ENCODE measurements at regions not wholly inside any gene's neighbourhood (a gene's known extent, or its start where the extent isn't known, plus 50 kb on each side); places are given as distances from the start of the nearest gene placed in this dataset.

DNA sequence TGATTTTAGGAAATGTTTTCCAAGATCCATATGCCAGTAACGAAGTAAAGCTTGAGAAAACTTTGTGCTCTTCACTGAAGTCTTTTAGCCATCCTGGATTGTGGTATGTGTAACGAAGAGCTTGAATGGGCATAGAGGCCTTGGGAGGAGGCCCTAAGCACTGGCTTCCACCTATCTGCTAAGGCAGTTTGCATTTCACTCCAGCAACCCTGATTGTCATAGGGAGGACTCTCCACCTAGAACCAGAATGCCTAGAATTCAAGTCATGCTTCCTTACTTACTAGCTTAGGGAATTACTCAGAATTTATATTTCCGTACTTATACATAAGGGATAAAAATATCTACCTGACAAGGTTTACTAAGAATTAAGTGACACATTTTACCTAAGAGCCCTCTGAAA, 451.5 kb downstream of the FBXO15 start:
- H3K27me3 Mint-ChIP-seq (ENCODE audit: low read depth): no peaks in the 10 kb centered on the region
- H3K4me3 Mint-ChIP-seq: no peak overlapping the region
- no peak for TF ChIP-seq CTCF (IDR thresholded peaks at IDR 0.05; ENCODE audit: unreplicated experiment in 3 of 3)
- H3K4me1 Mint-ChIP-seq: no peaks in the 10 kb centered on the region
- peaks cover 2% of the 10 kb centered on the region for H3K9me3 Mint-ChIP-seq
- H3K36me3 Mint-ChIP-seq (ENCODE audit: low read depth): no peaks in the 10 kb centered on the region
- H3K27ac Mint-ChIP-seq: no peak overlapping the region

- Mint-ChIP-seq H3K4me3 (no peak overlapping the region), H3K4me1 (peaks cover 12% of the 10 kb centered on the region), H3K9me3 (no peaks in the 10 kb centered on the region), H3K27ac (no peak overlapping the region), H3K36me3 (ENCODE audit: low read depth) (no peaks in the 10 kb centered on the region), H3K27me3 (ENCODE audit: low read depth) (peaks cover 3% of the 10 kb centered on the region)
- no peak for TF ChIP-seq CTCF (IDR thresholded peaks at IDR 0.05; ENCODE audit: unreplicated experiment in 3 of 3)
Measured at GRCh38 chr18:73693091-73693490, 454.5 kb downstream of the FBXO15 start.

DNA sequence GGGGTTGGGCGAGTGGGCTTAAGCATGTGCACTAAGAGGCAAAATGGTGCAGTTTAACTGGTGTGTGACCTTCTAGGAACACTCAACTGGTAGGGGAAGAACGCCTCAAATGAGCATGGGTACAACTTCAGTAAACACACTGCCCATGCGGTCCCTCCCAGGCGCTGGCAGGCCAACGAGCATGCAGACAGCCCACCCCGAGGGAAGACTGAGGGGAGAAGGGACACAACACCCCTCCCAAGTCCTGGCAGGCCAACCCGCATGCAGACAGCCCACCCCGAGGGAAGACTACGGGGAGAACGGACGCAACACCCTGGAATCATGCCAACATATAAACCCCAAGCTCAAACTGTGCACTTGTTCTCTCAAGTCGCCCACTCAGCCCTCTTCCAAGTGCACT, 456.0 kb downstream of the FBXO15 start:
- H3K36me3 Mint-ChIP-seq (ENCODE audit: low read depth): no peaks in the 10 kb centered on the region
- H3K27ac Mint-ChIP-seq: no peak overlapping the region
- H3K4me1 Mint-ChIP-seq: peaks cover 14% of the 10 kb centered on the region
- H3K9me3 Mint-ChIP-seq: no peaks in the 10 kb centered on the region
- H3K4me3 Mint-ChIP-seq: no peak overlapping the region
- no peak for TF ChIP-seq CTCF (IDR thresholded peaks at IDR 0.05; ENCODE audit: unreplicated experiment in 3 of 3)
- H3K27me3 Mint-ChIP-seq (ENCODE audit: low read depth): peaks cover 4% of the 10 kb centered on the region

- TF ChIP-seq CTCF (IDR thresholded peaks at IDR 0.05; ENCODE audit: unreplicated experiment in 3 of 3): no peak
- H3K4me1 Mint-ChIP-seq: peaks cover 14% of the 10 kb centered on the region
- peak overlapping the region in 1 of 3 experiments; percentile 24 for H3K27ac Mint-ChIP-seq
- peaks cover 4% of the 10 kb centered on the region for H3K27me3 Mint-ChIP-seq (ENCODE audit: low read depth)
- no peak overlapping the region for H3K4me3 Mint-ChIP-seq
- H3K36me3 Mint-ChIP-seq (ENCODE audit: low read depth): no peaks in the 10 kb centered on the region
- no peaks in the 10 kb centered on the region for H3K9me3 Mint-ChIP-seq
Measured at GRCh38 chr18:73691118-73691517, 456.5 kb downstream of the FBXO15 start.

GRCh38 chr18:73690222-73690621, 457.4 kb downstream of the FBXO15 start:
- Mint-ChIP-seq H3K4me3 (no peak overlapping the region), H3K4me1 (peaks cover 14% of the 10 kb centered on the region), H3K36me3 (ENCODE audit: low read depth) (no peaks in the 10 kb centered on the region), H3K27ac (no peak overlapping the region), H3K27me3 (ENCODE audit: low read depth) (peaks cover 4% of the 10 kb centered on the region), H3K9me3 (no peaks in the 10 kb centered on the region)
- no peak for TF ChIP-seq CTCF (IDR thresholded peaks at IDR 0.05; ENCODE audit: unreplicated experiment in 3 of 3)

DNA sequence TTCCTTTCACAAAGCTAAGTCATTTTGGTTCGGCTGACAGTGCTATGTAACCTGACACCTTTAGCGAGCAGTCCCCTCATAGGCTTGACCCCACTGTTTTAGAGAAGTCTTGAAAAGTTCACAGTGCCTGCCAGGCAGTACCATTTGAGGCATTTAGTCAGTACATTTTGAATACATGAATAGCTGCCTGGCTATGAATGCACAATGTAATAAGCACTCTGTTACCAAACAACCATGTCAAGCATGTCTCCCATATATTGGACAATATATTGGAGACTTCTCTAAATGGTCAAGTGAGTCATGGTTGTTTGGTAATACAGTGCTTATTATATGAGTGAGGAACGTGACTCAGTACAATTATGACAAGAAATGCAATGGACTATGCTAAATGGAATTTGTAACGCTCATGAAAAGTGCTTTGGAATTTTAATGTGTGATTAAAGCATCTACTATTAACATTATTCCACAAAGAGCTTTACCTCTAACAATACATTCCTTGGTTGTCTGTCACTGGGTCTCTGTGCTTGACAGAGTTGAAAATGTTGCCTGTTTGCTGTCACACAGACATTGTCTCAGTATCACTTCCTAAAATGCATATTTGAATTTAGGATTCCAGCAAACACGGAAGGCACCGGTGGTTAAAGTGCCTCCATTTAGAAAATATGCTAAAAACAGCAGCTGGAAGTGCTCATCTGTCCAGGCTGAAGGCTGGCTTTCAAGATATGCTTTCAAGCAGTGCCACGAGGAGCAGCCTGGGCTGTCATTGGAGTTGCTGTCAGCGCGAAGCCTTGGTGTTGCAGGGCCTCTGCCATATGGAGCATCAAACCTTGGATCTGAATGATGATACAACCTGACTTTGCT, 458.6 kb downstream of the FBXO15 start:
- H3K4me3 Mint-ChIP-seq: no peak overlapping the region
- no peaks in the 10 kb centered on the region for H3K36me3 Mint-ChIP-seq (ENCODE audit: low read depth)
- TF ChIP-seq CTCF (IDR thresholded peaks at IDR 0.05; ENCODE audit: unreplicated experiment in 3 of 3): no peak

More for the DNA sequence above, 458.6 kb downstream of the FBXO15 start:
- Mint-ChIP-seq H3K27me3 (ENCODE audit: low read depth) (peaks cover 4% of the 10 kb centered on the region), H3K9me3 (no peaks in the 10 kb centered on the region), H3K27ac (no peak overlapping the region), H3K4me1 (peaks cover 14% of the 10 kb centered on the region)

Data from nephron (organoid).